Mammary epithelial cell (primary cell): ENCODE measurements at regions not wholly inside any gene's neighbourhood (a gene's known extent, or its start where the extent isn't known, plus 50 kb on each side); places are given as distances from the start of the nearest gene placed in this dataset.

ENCODE experiments used
- CTCF ChIP-seq, 2 donors: IDR thresholded peaks in 1 of 2; conservative IDR thresholded peaks in 1 of 2; 2 replicates each; pipeline ENCODE4 v1.5.1; 2011 to 2012; ENCODE audit warnings: inconsistent platforms in 2 of 2, low read length in 2 of 2, mild to moderate bottlenecking in 2 of 2, control low read depth in 1 of 2, low read depth in 1 of 2; ENCODE audit not compliant: insufficient read depth in 1 of 2; ENCODE audit errors: extremely low read depth in 1 of 2
- EZH2 ChIP-seq: IDR thresholded peaks from 2 replicates; pipeline ENCODE4 v1.6.1; 2012; ENCODE audit warnings: low read length, inconsistent platforms, borderline replicate concordance

- TF ChIP-seq CTCF (conservative IDR thresholded peaks at IDR 0.05 in 1 of 2, IDR thresholded peaks at IDR 0.05 in 1 of 2; ENCODE audit: extremely low read depth in 1 of 2, insufficient read depth in 1 of 2, low read depth in 1 of 2, low read length in 2 of 2) (peak; percentile 95 to 96), EZH2 (no peak)
Measured at GRCh38 chr12:107607464-107608392, 77.9 kb upstream of the PWP1 start.
